ENCODE measurements at regions not wholly inside any gene's neighbourhood (a gene's known extent, or its start where the extent isn't known, plus 50 kb on each side); places are given as distances from the start of the nearest gene placed in this dataset.
"Not testable (repeated sequence)": the region's sequence is repeated elsewhere in the genome, so short reads cannot be mapped to it uniquely, and the experiment has no call there.

- no peak for DNase-seq
Observed at GRCh38 chr6:81561071-81561564, 191.4 kb downstream of the TENT5A start.

DNA sequence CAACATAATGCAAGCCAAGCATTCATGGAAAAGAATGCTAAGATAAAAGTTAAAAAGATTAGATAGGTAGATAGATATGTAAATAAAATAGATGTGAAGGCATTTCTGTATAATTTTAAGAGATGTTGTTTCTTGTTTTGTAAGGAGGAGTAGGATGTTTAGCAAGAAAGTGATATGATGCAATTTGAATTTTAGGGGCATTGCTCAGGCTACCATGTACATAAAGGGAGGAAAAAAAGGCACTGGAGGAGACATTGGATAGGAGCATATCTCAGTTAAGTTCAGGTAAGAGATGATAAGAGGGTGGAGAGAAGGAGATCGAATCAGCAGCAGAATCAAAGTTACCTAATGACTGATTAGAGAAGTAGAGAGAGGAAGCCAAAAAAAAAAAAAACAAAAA lies 194.7 kb downstream of the TENT5A start:
- no peak for DNase-seq

- DNase-seq = no peak
Observed at GRCh38 chr6:81556551-81556950, 195.9 kb downstream of the TENT5A start.

DNA sequence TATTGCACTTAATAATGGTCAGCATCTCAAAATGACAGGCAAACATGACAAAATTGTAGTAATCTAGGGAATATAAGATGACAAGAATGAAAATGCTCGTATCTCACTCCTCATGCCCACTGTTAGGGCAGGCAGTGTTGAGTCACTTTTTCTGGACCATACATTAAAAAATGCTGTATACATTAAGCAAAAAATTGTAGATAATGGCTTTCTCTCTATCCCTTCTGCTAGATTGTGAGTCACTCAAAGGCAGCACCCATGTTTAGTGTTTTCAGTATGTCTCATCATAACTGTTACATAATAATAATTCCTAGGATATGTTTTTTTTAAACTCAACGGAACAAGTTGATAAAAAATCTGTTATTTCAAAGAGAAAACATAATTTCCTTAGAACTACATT lies 199.3 kb downstream of the TENT5A start:
- no peak for DNase-seq

- DNase-seq = no peak
Observed at GRCh38 chr6:81552644-81553043, 199.8 kb downstream of the TENT5A start.

DNA sequence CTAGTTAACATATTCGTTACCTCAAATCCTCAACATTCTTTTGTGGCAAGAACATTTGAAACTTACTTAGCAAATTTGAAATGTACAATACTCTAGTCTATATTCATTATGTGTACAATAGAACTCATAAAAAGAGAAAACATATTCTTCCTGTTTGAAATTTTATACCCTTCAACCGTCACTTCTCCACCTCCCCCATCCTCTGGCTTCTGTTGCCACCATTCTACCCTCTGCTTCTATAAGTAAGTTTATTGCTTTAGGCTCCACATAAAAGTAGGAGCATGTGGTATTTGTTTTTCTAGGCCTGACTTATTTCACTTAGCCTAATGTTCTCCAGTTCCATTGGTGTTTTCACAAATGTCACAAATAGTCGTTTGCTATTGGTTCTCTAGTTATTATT lies 205.3 kb downstream of the TENT5A start:
- no peak for DNase-seq

DNA sequence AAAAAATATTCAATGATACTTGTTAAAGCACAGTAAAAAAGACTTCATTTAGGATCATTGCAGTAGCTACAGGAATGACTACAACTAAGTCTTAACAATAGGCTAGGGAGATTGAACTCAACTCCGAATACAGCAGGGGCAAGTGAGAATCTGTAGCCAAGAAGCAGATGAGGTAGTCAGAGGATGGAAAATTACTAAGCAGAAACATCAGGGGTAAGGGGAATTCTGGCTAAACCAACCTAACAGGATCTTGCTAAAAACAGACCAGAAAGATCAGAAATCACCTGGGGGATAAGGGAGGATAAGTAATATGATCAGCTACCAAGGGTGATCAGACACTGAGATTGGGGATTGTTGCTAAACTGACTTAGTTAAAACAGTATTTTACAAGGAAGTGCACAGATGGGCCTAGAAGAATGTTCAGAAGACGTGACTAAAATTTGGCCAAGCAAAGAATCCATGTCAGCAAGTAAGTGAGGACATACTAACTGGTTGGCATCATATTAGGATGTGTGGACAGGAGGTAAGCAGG lies 217.5 kb downstream of the TENT5A start:
- DNase-seq = no peak

DNA sequence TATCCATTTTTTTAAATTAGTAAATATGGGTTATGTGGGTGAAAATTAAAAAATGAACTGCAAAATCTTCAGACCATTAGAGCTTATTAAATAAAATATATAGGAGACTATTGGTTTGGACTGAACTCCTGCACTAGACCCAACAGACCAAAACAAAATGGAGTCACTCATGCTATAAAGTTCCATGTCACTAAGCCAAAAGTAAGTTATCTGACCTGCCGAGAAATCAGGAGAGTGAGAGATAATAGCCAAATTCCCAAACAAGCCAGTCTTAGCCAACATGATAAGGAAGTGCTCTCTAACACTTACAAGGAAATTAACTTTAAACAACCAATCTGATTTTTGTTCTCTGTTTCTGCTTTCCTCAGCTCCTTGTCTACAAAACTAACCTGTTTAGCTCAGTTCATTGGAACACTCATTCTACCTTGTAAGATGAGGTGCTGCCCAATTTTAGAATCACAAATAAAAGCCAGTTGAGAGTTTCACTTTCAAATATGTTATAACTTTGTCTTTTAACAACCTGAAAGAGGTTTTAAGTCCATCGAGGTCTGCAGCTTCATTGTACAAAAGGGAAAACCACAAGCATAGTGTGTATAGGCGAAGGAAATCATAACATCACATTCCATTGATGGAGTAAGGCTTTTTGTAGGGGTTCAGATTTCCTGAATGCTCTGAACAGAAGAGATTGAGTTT lies 220.5 kb downstream of the TENT5A start:
- DNase-seq = no peak

GRCh38 chr6:81517455-81517854 lies 235.0 kb downstream of the TENT5A start:
- no peak for DNase-seq

- DNase-seq = no peak
Observed at GRCh38 chr6:81515562-81516453, 236.7 kb downstream of the TENT5A start.

DNA sequence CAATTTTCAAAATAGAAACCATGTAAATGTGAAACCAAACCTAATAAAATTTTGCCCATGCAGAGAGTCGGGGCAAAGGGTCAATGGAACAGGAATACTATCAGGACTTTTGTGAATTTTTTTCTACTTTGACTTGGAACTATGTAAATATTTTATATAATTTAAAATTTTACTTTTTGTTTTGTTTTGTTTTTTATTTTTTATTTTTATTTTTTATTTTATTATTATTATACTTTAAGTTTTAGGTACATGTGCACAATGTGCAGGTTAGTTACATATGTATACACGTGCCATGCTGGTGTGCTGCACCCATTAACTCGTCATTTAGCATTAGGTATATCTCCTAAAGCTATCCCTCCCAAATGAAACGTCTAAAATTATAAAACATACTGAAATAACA lies 238.3 kb downstream of the TENT5A start:
- DNase-seq = not testable (repeated sequence)

GRCh38 chr6:81511423-81511822 lies 241.1 kb downstream of the TENT5A start:
- DNase-seq = no peak

DNA sequence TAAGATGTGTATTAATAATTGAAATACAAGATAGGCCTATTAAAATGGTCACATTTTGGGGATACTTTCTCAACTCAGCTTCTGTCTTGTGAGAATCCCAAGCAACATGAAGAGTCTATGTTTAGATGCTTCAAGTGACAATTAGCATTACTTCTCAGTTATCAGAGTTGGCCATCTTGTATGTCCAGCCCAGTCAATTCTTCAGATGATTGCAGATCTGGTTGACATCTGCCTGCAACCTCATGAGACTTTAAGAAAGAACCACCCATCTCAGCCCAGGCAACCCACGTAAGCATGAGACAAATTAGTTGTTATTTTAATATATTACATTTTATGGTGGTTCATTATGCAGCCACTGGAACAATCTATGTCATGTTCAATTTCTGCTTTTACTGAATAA lies 256.5 kb downstream of the TENT5A start:
- no peak for DNase-seq

- DNase-seq = no peak
Observed at GRCh38 chr6:81491454-81492101, 260.9 kb downstream of the TENT5A start.

DNA sequence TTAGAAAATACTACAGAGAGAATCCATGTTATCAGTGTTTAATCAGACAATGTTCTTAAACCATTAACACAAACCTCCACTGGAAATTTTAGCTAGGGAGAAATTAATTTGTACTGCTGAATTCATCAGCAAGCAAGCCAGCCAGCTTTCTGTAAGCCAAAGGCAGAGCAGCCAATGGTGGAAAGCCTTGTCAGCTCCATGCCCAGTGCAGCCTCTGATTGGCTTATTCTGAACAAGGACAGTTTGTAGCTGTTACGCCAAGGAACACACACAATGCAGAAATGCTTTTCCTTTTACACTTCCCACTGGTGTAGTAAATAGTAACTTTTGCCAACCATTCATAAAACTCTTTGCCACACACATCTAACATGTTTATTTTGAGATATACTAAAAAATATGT lies 265.0 kb downstream of the TENT5A start:
- DNase-seq = no peak

DNA sequence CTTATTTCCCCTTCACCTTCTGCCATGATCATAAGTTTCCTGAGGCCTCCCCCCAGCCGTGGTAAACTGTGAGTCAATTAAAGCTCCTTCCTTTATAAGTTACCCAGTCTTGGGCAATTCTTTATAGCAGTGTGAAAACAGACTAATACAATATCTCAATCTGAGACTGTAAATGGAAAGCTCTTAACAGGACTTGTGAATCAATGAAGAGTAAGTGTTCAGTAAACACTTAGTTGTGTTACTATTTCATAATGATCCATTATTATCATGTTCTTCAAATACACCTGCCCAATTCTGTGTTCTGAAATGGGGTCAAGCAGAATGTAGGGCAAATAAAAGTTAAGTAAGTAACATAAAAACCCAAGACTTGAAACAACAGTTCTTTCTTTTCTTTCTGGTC lies 266.2 kb downstream of the TENT5A start:
- DNase-seq = no peak

DNA sequence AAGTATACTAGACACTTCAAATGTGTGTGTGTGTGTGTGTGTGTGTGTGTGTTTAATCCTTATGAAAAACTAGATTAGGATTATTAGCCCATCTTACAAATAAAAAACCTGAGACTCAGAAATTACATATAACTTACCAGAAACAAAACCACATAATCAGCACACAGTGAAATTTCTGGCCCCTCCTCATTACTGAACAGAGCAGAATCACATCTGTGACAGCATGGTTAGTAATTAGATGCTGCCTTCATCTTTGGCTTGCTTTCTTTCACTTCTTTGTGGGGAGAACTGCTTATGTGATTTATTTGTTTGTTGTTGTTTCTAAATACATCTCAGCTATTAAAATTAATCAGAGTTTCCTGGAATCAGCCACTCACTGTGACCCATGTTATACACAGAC lies 267.1 kb downstream of the TENT5A start:
- no peak for DNase-seq

DNA sequence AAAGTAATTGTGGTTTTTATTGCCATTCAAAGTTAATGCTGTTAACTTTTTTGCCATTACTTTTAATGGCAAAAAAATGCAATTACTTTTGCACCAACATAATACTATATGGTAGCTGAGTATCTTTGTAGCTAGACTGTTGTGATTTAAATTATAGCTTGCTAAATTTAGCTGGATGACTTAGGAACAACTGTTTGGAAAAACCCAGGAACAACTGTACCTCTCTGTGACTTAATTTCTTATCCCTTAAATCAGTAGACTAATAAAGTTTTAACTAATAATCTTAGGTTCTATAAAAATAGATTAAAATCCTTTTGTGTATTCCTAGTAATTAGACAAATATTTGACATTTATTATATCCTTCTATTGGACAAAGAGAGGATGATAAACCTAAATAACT lies 268.2 kb downstream of the TENT5A start:
- no peak for DNase-seq

DNA sequence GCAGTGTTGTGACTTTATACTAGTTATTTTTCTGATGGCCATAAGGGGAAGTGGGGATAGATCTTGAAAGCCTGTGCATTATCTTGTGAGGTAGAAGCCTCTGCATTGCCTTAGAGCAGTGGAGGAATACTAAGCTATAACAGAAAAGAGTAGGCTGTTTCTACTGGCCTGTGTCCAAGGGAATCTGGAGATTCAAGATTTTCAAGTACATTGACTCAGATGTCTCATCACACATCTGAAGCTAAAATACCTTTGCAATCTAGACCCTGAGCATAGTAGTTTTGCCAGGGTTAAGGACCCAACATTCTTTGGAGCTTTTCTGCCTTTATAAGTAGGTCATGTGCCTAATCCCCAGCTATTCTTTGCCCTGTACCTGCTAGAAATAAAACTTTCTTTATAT lies 272.3 kb downstream of the TENT5A start:
- DNase-seq = no peak

- no peak for DNase-seq
Observed at GRCh38 chr6:81476881-81477280, 275.6 kb downstream of the TENT5A start.

- no peak for DNase-seq
Observed at GRCh38 chr6:81475646-81476045, 276.8 kb downstream of the TENT5A start.

DNA sequence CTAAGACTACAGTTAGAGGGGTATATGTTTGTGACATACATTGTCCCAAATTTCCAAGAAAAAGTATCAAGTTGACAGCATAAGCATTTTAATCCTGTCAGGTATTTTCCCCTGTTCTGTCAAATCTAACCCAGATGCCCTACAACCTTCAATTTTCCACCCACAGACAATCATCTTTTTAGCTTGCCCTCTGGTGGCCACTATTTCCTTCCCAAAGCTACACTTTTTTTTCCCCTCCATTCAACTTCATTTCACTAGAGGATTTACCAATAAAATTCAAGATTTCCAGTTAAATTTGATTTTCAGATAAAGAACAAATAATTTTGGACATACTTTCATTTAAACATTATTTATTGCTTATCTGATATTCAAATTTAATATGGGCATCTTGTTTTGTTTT lies 286.6 kb downstream of the TENT5A start:
- no peak for DNase-seq

DNA sequence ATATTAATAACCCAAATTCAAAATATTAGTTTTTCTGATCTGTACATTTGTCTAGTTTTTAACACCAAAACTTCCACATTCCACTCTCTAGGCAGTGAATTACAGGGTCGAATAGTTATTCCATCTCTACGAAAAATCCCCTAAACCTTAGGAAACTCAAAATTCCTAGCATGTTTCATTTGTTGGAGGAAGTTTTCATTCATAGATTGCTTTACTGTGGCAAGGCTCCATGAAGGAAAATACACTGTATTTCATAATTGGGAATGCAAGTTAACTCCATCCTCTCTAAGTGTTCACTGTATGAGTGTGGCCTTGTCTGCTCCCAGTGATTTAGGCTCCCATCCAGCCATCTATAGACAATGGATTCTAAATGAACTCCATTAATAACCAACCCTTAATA lies 296.1 kb downstream of the TENT5A start:
- DNase-seq = no peak

GRCh38 chr6:81455641-81456040 lies 296.8 kb downstream of the TENT5A start:
- no peak for DNase-seq
